Tibial nerve (tissue), 4 donors: ENCODE measurements at regions not wholly inside any gene's neighbourhood (a gene's known extent, or its start where the extent isn't known, plus 50 kb on each side); places are given as distances from the start of the nearest gene placed in this dataset. TPM values are rescaled to one million over a fixed set of nuclear protein-coding genes. Genes with fewer than 3 reads are reported as not detected.
"Not testable (repeated sequence)": the region's sequence is repeated elsewhere in the genome, so short reads cannot be mapped to it uniquely, and the experiment has no call there.

ENCODE experiments used
- DNase-seq, 2 donors: peaks; one replicate each; pipeline ENCODE4 v3.0.0-alpha.2; 2019; ENCODE audit warnings: low spot score in 2 of 2
- H3K27ac ChIP-seq, 4 donors: fragments of 200-600 bp; sonication (generic) in 3 of 4; one replicate each; pipeline ENCODE4 v1.5.1; 2017 to 2019; ENCODE audit warnings: mild to moderate bottlenecking in 1 of 4
- H3K27me3 ChIP-seq, 2 donors: fragments of 200-600 bp; sonication (generic) in 1 of 2; one replicate each; pipeline versions ENCODE4 v1.5.1 to v1.6.0; 2017 to 2019
- H3K36me3 ChIP-seq, 3 donors: fragments of 200-600 bp; sonication (generic); one replicate each; pipeline ENCODE4 v1.5.1; 2018 to 2019
- H3K4me1 ChIP-seq, 4 donors: fragments of 200-600 bp; sonication (generic) in 3 of 4; one replicate each; pipeline ENCODE4 v1.5.1; 2017 to 2019
- H3K4me3 ChIP-seq, 4 donors: fragments of 200-600 bp; sonication (generic) in 3 of 4; one replicate each; pipeline ENCODE4 v1.5.1; 2017 to 2019; ENCODE audit warnings: mild to moderate bottlenecking in 1 of 4, moderate library complexity in 1 of 4
- H3K9me3 ChIP-seq, 4 donors: fragments of 200-600 bp; sonication (generic) in 3 of 4; one replicate each; pipeline ENCODE4 v1.5.1; 2017 to 2019
- EP300 ChIP-seq, 2 donors: sonication (generic); formaldehyde crosslinking; IDR thresholded peaks; one replicate each; pipeline ENCODE4 v1.6.1; 2017; ENCODE audit warnings: antibody characterized with exemption in 2 of 2, mild to moderate bottlenecking in 1 of 2
- POLR2A ChIP-seq, 2 donors: fragments of 450-650 bp; IDR thresholded peaks; one replicate each; pipeline ENCODE4 v1.6.1; 2017; ENCODE audit warnings: antibody characterized with exemption in 2 of 2, mild to moderate bottlenecking in 2 of 2, moderate library complexity in 2 of 2
- WGBS, 2 donors: methylation state at CpG; one replicate each; pipeline ENCODE4 v1.1.5; 2018; 5-methylcytosine and 5-hydroxymethylcytosine counted together
- small RNA-seq: library from RNA; depleted of rRNA; stranded (forward); fragments of <200 nt; gene quantifications from one replicate; pipeline ENCODE3, GENCODE V24; 2016
- TF ChIP-seq, protein P1 (sequence below), 5 experiments: fragments of 200-600 bp in 3 of 5; fragments of 450-650 bp in 2 of 5; sonication (generic) in 3 of 5; IDR thresholded peaks; one replicate each; pipeline ENCODE4 v1.5.1; 2016 to 2019; ENCODE audit warnings: antibody characterized with exemption in 5 of 5, mild to moderate bottlenecking in 3 of 5, moderate library complexity in 2 of 5

DNA sequence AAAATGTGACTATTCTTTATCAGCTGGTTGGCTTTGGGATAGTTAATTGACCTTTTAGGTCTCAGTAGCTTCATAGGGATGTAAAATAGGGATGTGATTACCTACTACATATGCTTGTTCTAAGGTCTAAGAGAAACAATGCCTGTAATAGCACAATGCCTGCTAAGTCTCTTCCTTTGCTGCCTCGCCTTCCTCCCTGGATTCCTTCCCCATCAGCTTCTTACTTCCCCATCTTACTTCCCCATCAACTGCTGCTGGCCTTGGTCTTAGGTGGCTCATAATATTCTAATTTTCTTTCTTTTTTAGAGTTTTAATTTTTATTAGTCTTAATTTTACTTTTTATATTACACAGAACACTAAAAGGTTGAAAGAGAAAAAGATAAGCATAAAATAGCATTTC lies 59.2 kb upstream of the GOT2 start:
- Histone ChIP-seq H3K27me3 (no peaks in the 10 kb centered on the region), H3K4me1 (no peaks in the 10 kb centered on the region), H3K36me3 (no peaks in the 10 kb centered on the region), H3K27ac (no peak overlapping the region), H3K4me3 (no peak overlapping the region), H3K9me3 (no peaks in the 10 kb centered on the region)
- 68 to 75% methylated on average over 1 of the region's 1 CpG for WGBS, 2 donors
- TF ChIP-seq EP300 (IDR thresholded peaks at IDR 0.05): no peak
- no peak for TF ChIP-seq POLR2A (IDR thresholded peaks at IDR 0.05)
- TF ChIP-seq, protein P1, sequence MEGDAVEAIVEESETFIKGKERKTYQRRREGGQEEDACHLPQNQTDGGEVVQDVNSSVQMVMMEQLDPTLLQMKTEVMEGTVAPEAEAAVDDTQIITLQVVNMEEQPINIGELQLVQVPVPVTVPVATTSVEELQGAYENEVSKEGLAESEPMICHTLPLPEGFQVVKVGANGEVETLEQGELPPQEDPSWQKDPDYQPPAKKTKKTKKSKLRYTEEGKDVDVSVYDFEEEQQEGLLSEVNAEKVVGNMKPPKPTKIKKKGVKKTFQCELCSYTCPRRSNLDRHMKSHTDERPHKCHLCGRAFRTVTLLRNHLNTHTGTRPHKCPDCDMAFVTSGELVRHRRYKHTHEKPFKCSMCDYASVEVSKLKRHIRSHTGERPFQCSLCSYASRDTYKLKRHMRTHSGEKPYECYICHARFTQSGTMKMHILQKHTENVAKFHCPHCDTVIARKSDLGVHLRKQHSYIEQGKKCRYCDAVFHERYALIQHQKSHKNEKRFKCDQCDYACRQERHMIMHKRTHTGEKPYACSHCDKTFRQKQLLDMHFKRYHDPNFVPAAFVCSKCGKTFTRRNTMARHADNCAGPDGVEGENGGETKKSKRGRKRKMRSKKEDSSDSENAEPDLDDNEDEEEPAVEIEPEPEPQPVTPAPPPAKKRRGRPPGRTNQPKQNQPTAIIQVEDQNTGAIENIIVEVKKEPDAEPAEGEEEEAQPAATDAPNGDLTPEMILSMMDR (IDR thresholded peaks at IDR 0.05): no peak
- no peak for DNase-seq

GRCh38 chr16:58792188-58792587 lies 58.1 kb upstream of the GOT2 start:
- no peaks in the 10 kb centered on the region for H3K9me3 ChIP-seq
- 20 to 35% methylated on average over 2 of the region's 2 CpGs for WGBS, 2 donors
- TF ChIP-seq EP300 (IDR thresholded peaks at IDR 0.05) (no peak), POLR2A (IDR thresholded peaks at IDR 0.05) (no peak)
- TF ChIP-seq, protein P1 (IDR thresholded peaks at IDR 0.05): no peak

GRCh38 chr16:58790816-58791557 lies 56.9 kb upstream of the GOT2 start:
- H3K36me3 ChIP-seq, H3K27ac ChIP-seq, H3K4me1 ChIP-seq, H3K27me3 ChIP-seq, H3K4me3 ChIP-seq, H3K9me3 ChIP-seq, DNase-seq: not testable (repeated sequence)
- WGBS, 2 donors: 93 to 95% methylated on average over 14 to 29 of the region's 32 CpGs

More at GRCh38 chr16:58792188-58792587, 58.1 kb upstream of the GOT2 start:
- no peak for DNase-seq
- Histone ChIP-seq H3K36me3 (no peaks in the 10 kb centered on the region), H3K4me1 (no peaks in the 10 kb centered on the region), H3K4me3 (no peak overlapping the region), H3K27me3 (no peaks in the 10 kb centered on the region), H3K27ac (no peak overlapping the region)

GRCh38 chr16:58789351-58789750 lies 55.2 kb upstream of the GOT2 start:
- H3K27me3 ChIP-seq: no peaks in the 10 kb centered on the region
- WGBS, 2 donors: 65 to 76% methylated on average over 4 of the region's 4 CpGs
- no peak overlapping the region for H3K27ac ChIP-seq
- peaks cover 0 to 11% (median 0%) of the 10 kb centered on the region in 4 donors for H3K9me3 ChIP-seq
- no peak overlapping the region for H3K4me3 ChIP-seq
- no peak for DNase-seq
- no peaks in the 10 kb centered on the region for H3K36me3 ChIP-seq
- TF ChIP-seq POLR2A (IDR thresholded peaks at IDR 0.05) (no peak), EP300 (IDR thresholded peaks at IDR 0.05) (no peak)
- TF ChIP-seq, protein P1 (IDR thresholded peaks at IDR 0.05): no peak
- H3K4me1 ChIP-seq: no peaks in the 10 kb centered on the region

Small RNA genes lying in the stretch of these regions (small RNA-seq; reads per million reads assigned to genes)
- not detected for gene AC018554.2
- gene AC092121.1: not detected
- gene RF00017: not detected
- not detected for gene RNU4-58P
- not detected for gene RPS27P27
